ENCODE measurements at regions not wholly inside any gene's neighbourhood (a gene's known extent, or its start where the extent isn't known, plus 50 kb on each side); places are given as distances from the start of the nearest gene placed in this dataset.
"Not testable (repeated sequence)": the region's sequence is repeated elsewhere in the genome, so short reads cannot be mapped to it uniquely, and the experiment has no call there.

DNA sequence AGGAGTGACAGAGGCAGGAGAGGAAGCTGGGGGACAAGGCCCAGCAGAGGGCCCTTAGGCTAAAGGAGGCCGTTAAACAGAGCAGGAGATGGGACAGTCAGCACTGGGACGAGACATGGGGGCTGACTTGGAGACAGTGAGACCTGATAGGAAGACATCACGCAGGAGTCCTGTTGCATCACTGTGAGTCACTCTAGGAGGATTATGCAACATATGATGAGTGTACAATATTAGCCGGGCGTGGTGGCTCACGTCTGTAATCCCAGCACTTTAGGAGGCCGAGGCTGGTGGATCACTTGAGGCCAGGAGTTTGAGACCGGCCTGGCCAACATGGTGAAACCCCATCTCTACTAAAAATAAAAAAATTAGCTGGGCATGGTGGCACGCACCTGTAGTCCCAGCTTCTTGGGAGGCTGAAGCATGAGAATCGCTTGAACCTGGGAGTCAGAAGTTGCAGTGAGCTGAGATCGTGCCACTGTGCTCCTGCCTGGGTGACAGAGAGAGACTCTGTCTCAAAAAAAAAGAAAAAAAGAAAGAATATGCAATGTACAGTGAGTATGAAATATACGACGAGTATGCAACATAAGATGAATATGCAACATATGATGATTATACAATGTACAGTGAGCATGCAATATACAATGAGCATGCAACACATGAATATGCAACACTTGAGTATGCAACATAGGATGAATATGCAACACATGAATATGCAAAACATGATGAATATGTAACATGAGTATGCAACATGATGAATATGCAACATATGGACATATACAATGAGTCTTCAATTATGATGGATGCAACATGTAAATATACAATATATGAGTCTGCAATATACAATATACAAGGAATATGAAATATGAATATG, 83.3 kb upstream of the ID2 start:
- H3K4me3 ChIP-seq (ENCODE audit: low read depth, low read length) = no peak overlapping the region
- no peaks in the 10 kb centered on the region for H3K27me3 ChIP-seq (ENCODE audit: control insufficient read depth, insufficient read depth, low read length)
- no peaks in the 10 kb centered on the region for H3K36me3 ChIP-seq (ENCODE audit: control insufficient read depth, insufficient read depth, low read length)
- no peaks in the 10 kb centered on the region for H3K4me1 ChIP-seq (ENCODE audit: control insufficient read depth, insufficient read depth, low read length)
- H3K9ac ChIP-seq (ENCODE audit: low read depth, low read length) = no peak overlapping the region
- no peaks in the 10 kb centered on the region for H3K9me3 ChIP-seq (ENCODE audit: control insufficient read depth, insufficient read depth, low read length)

DNA sequence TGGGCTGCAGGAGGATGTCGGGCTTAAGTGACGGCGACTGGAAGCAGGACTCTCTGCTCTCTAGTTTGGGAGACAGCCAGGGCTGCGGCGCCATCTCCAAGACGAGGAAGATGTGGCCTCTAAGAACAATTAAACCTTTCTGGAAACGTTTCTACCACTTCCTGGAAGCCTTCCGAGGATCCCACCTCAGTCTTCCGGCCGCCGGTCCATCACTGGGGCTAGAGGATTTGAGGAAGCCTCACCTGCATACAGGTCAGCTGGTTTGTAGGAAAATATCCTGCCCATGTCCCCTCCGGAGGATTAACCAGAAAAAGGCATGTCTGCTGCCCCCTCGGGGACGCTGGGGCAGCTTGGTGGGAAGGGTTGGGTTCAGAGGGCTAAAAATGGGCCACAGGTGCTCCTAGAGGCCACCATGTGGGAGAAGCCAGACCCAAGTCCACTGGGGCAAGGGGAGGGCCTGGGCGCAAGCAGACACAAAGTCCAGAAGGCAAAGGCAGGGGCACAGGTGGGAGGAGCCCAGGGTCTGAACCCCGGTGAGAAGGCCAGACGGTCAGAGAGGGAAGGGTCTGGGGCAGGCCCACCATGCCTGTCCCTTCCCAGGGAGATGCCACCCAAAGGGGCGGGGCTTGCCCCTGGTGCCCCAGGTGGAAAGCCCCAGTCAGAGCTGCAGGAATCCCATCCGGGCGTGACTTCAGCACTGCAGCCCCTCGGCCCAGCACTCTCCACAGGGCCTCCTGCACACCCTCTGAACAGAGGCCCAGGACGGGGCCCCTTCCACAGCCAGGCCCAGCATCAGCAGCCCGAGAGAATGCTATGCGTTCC, 82.2 kb upstream of the ID2 start:
- H3K9me3 ChIP-seq (ENCODE audit: control insufficient read depth, insufficient read depth, low read length) = no peaks in the 10 kb centered on the region
- H3K36me3 ChIP-seq (ENCODE audit: control insufficient read depth, insufficient read depth, low read length) = no peaks in the 10 kb centered on the region
- H3K4me3 ChIP-seq (ENCODE audit: low read depth, low read length) = no peak overlapping the region
- no peak overlapping the region for H3K9ac ChIP-seq (ENCODE audit: low read depth, low read length)
- H3K4me1 ChIP-seq (ENCODE audit: control insufficient read depth, insufficient read depth, low read length) = no peaks in the 10 kb centered on the region
- no peaks in the 10 kb centered on the region for H3K27me3 ChIP-seq (ENCODE audit: control insufficient read depth, insufficient read depth, low read length)

- Histone ChIP-seq H3K27me3 (ENCODE audit: control insufficient read depth, insufficient read depth, low read length) (no peaks in the 10 kb centered on the region), H3K9ac (ENCODE audit: low read depth, low read length) (no peak overlapping the region), H3K4me1 (ENCODE audit: control insufficient read depth, insufficient read depth, low read length) (no peaks in the 10 kb centered on the region), H3K9me3 (ENCODE audit: control insufficient read depth, insufficient read depth, low read length) (no peaks in the 10 kb centered on the region), H3K4me3 (ENCODE audit: low read depth, low read length) (no peak overlapping the region), H3K36me3 (ENCODE audit: control insufficient read depth, insufficient read depth, low read length) (no peaks in the 10 kb centered on the region)
Measured at GRCh38 chr2:8600456-8600855, 81.4 kb upstream of the ID2 start.

GRCh38 chr2:8602809-8603208, 79.0 kb upstream of the ID2 start:
- Histone ChIP-seq H3K36me3 (ENCODE audit: control insufficient read depth, insufficient read depth, low read length) (no peaks in the 10 kb centered on the region), H3K4me3 (ENCODE audit: low read depth, low read length) (no peak overlapping the region), H3K9me3 (ENCODE audit: control insufficient read depth, insufficient read depth, low read length) (no peaks in the 10 kb centered on the region), H3K27me3 (ENCODE audit: control insufficient read depth, insufficient read depth, low read length) (peaks cover 6% of the 10 kb centered on the region), H3K9ac (ENCODE audit: low read depth, low read length) (no peak overlapping the region), H3K4me1 (ENCODE audit: control insufficient read depth, insufficient read depth, low read length) (no peaks in the 10 kb centered on the region)

- not testable (repeated sequence) for H3K4me3 ChIP-seq (ENCODE audit: low read depth, low read length); H3K9me3 ChIP-seq (ENCODE audit: control insufficient read depth, insufficient read depth, low read length); H3K4me1 ChIP-seq (ENCODE audit: control insufficient read depth, insufficient read depth, low read length); H3K36me3 ChIP-seq (ENCODE audit: control insufficient read depth, insufficient read depth, low read length); H3K27me3 ChIP-seq (ENCODE audit: control insufficient read depth, insufficient read depth, low read length); H3K9ac ChIP-seq (ENCODE audit: low read depth, low read length)
Measured at GRCh38 chr2:8603356-8603755, 78.5 kb upstream of the ID2 start.

- Histone ChIP-seq H3K9me3 (ENCODE audit: control insufficient read depth, insufficient read depth, low read length) (no peaks in the 10 kb centered on the region), H3K4me3 (ENCODE audit: low read depth, low read length) (no peak overlapping the region), H3K4me1 (ENCODE audit: control insufficient read depth, insufficient read depth, low read length) (no peaks in the 10 kb centered on the region), H3K9ac (ENCODE audit: low read depth, low read length) (no peak overlapping the region), H3K36me3 (ENCODE audit: control insufficient read depth, insufficient read depth, low read length) (no peaks in the 10 kb centered on the region), H3K27me3 (ENCODE audit: control insufficient read depth, insufficient read depth, low read length) (peaks cover 6% of the 10 kb centered on the region)
Measured at GRCh38 chr2:8604262-8604661, 77.6 kb upstream of the ID2 start.

DNA sequence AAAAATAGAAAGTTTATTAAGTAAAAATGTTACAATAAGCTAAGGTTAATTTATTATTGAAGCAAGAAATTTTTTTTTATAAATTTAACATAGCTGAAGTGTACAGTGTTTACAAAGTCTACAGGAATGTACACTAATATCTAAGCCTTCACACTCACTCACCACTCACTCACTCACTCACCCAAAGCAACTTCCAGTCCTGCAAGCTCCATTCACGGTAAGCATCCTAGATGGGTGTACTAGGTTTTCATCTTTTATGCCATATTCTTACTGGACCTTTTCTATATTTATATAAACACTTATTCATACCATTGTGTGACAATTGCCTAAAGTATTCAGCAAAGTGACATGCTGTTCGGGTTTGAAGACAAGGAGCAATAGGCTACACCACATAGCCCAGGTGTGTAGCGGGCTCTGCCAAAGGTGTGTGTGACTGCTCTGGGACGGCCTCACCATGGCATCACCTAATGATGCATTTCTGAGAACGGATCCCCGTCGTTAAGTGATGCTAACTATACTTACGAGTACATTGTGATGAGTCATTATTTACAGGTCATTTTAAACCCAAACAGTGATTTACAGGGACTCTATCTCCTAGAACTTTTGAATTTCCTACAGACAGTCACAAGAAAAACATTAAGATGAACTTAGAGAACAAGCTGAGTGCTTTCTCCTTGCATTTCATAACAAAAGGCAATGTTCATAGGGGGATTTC, 76.3 kb upstream of the ID2 start:
- Histone ChIP-seq H3K9ac (ENCODE audit: low read depth, low read length) (no peak overlapping the region), H3K4me1 (ENCODE audit: control insufficient read depth, insufficient read depth, low read length) (no peaks in the 10 kb centered on the region), H3K36me3 (ENCODE audit: control insufficient read depth, insufficient read depth, low read length) (no peaks in the 10 kb centered on the region), H3K4me3 (ENCODE audit: low read depth, low read length) (no peak overlapping the region), H3K27me3 (ENCODE audit: control insufficient read depth, insufficient read depth, low read length) (peaks cover 6% of the 10 kb centered on the region), H3K9me3 (ENCODE audit: control insufficient read depth, insufficient read depth, low read length) (no peaks in the 10 kb centered on the region)

DNA sequence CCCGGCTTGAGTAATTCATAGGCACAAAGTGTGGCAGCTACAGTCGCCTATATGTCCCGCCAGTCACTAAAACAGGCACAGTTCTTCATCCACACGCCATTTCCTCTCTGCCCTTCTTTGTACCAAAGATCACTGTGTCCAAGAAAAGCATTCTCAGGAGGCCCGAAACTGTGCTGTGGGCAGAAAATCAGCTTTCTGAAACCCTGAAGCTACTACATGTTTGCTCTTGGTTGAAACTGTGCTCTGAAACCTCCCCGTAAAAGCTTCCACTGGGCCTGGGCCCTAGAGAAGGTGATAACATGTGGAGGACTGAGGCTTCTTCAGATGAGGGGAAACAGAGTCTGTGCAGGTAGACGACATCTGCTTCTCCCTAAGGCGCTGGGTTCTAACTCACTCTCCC, 75.6 kb upstream of the ID2 start:
- Histone ChIP-seq H3K36me3 (ENCODE audit: control insufficient read depth, insufficient read depth, low read length) (no peaks in the 10 kb centered on the region), H3K9me3 (ENCODE audit: control insufficient read depth, insufficient read depth, low read length) (no peaks in the 10 kb centered on the region), H3K9ac (ENCODE audit: low read depth, low read length) (no peak overlapping the region), H3K4me3 (ENCODE audit: low read depth, low read length) (no peak overlapping the region), H3K27me3 (ENCODE audit: control insufficient read depth, insufficient read depth, low read length) (peaks cover 6% of the 10 kb centered on the region), H3K4me1 (ENCODE audit: control insufficient read depth, insufficient read depth, low read length) (no peaks in the 10 kb centered on the region)

GRCh38 chr2:8606649-8607550, 75.0 kb upstream of the ID2 start:
- H3K4me3 ChIP-seq (ENCODE audit: low read depth, low read length) = no peak overlapping the region
- H3K36me3 ChIP-seq (ENCODE audit: control insufficient read depth, insufficient read depth, low read length) = no peaks in the 10 kb centered on the region
- H3K9me3 ChIP-seq (ENCODE audit: control insufficient read depth, insufficient read depth, low read length) = no peaks in the 10 kb centered on the region
- no peaks in the 10 kb centered on the region for H3K4me1 ChIP-seq (ENCODE audit: control insufficient read depth, insufficient read depth, low read length)
- no peak overlapping the region for H3K9ac ChIP-seq (ENCODE audit: low read depth, low read length)
- peaks cover 6% of the 10 kb centered on the region for H3K27me3 ChIP-seq (ENCODE audit: control insufficient read depth, insufficient read depth, low read length)

GRCh38 chr2:8607606-8608005, 74.2 kb upstream of the ID2 start:
- peaks cover 6% of the 10 kb centered on the region for H3K27me3 ChIP-seq (ENCODE audit: control insufficient read depth, insufficient read depth, low read length)
- no peak overlapping the region for H3K9ac ChIP-seq (ENCODE audit: low read depth, low read length)
- H3K4me3 ChIP-seq (ENCODE audit: low read depth, low read length) = no peak overlapping the region
- H3K4me1 ChIP-seq (ENCODE audit: control insufficient read depth, insufficient read depth, low read length) = no peaks in the 10 kb centered on the region
- H3K36me3 ChIP-seq (ENCODE audit: control insufficient read depth, insufficient read depth, low read length) = no peaks in the 10 kb centered on the region
- no peaks in the 10 kb centered on the region for H3K9me3 ChIP-seq (ENCODE audit: control insufficient read depth, insufficient read depth, low read length)

GRCh38 chr2:8608411-8608954, 73.4 kb upstream of the ID2 start:
- H3K36me3 ChIP-seq (ENCODE audit: control insufficient read depth, insufficient read depth, low read length) = no peaks in the 10 kb centered on the region
- peaks cover 6% of the 10 kb centered on the region for H3K27me3 ChIP-seq (ENCODE audit: control insufficient read depth, insufficient read depth, low read length)
- H3K4me1 ChIP-seq (ENCODE audit: control insufficient read depth, insufficient read depth, low read length) = no peaks in the 10 kb centered on the region
- no peak overlapping the region for H3K9ac ChIP-seq (ENCODE audit: low read depth, low read length)
- no peak overlapping the region for H3K4me3 ChIP-seq (ENCODE audit: low read depth, low read length)
- no peaks in the 10 kb centered on the region for H3K9me3 ChIP-seq (ENCODE audit: control insufficient read depth, insufficient read depth, low read length)
